Aorta (tissue), 5 donors: ENCODE measurements at regions not wholly inside any gene's neighbourhood (a gene's known extent, or its start where the extent isn't known, plus 50 kb on each side); places are given as distances from the start of the nearest gene placed in this dataset.

Source experiments
- ATAC-seq: fragments of 200-7000 bp; cut with Tn5 transposase; one replicate; pipeline ENCODE4 v1.9.1; 2022; ENCODE audit warnings: moderate library complexity; ENCODE audit not compliant: low FRiP score
- DNase-seq, 2 donors: peaks; one replicate each; pipeline ENCODE4 v3.0.0-alpha.2; 2020
- H3K27ac ChIP-seq, 2 donors: one replicate each; pipeline ENCODE4 v1.5.1; 2013; ENCODE audit warnings: low read length in 2 of 2, mild to moderate bottlenecking in 2 of 2, moderate library complexity in 2 of 2, control low read depth in 1 of 2, inconsistent platforms in 1 of 2, low read depth in 1 of 2
- H3K27me3 ChIP-seq, 2 donors: one replicate each; pipeline ENCODE4 v1.6.1; 2013; ENCODE audit warnings: control low read depth in 1 of 2, low read length in 1 of 2, mild to moderate bottlenecking in 1 of 2, moderate library complexity in 1 of 2; ENCODE audit not compliant: insufficient read depth in 2 of 2, control insufficient read depth in 1 of 2
- H3K36me3 ChIP-seq, 2 donors: one replicate each; pipeline ENCODE4 v1.6.1; 2013; ENCODE audit warnings: control low read depth in 1 of 2, low read length in 1 of 2, mild to moderate bottlenecking in 1 of 2; ENCODE audit not compliant: insufficient read depth in 2 of 2, control insufficient read depth in 1 of 2
- H3K4me1 ChIP-seq, 2 donors: one replicate each; pipeline ENCODE4 v1.6.1; 2013; ENCODE audit warnings: low read length in 2 of 2, control low read depth in 1 of 2, mild to moderate bottlenecking in 1 of 2, moderate library complexity in 1 of 2; ENCODE audit not compliant: insufficient read depth in 2 of 2, control insufficient read depth in 1 of 2
- H3K4me3 ChIP-seq, 2 donors: one replicate each; pipeline ENCODE4 v1.5.1; 2013; ENCODE audit warnings: low read length in 2 of 2, control low read depth in 1 of 2, mild to moderate bottlenecking in 1 of 2
- H3K9me3 ChIP-seq: one replicate; pipeline ENCODE4 v1.6.1; 2013; ENCODE audit warnings: mild to moderate bottlenecking, low read length; ENCODE audit not compliant: control insufficient read depth
- WGBS, 2 donors: extraction: QIAGEN DNeasy Blood & Tissue Kit; methylation state at CpG; one replicate each; pipeline ENCODE4 v1.1.7; 2013; 5-methylcytosine and 5-hydroxymethylcytosine counted together
- intact Hi-C, 2 donors: fragments of 100-400 bp; cut with DNase I; formaldehyde crosslinking; loops; one replicate each; pipeline versions ENCODE4 v1.14.2 to v1.15.0; 2022
- donor health status: healthy with polysubstance abuse.
- donor health status: Bipolar disorder and iron deficiency.
- donor health status: DM: no; HTN: no; CAD: no.
- donor health status: DM: no; HTN: no; CAD: no.
- donor health status: DM: yes; HTN: yes; CAD: no.

- 51 to 61% methylated on average over 2 of the region's 2 CpGs for WGBS, 2 donors
- intact Hi-C loops: no loop called here
- no peak overlapping the region for H3K27ac ChIP-seq
- no peaks in the 10 kb centered on the region for H3K4me1 ChIP-seq
- ATAC-seq: no peak
- H3K4me3 ChIP-seq: no peak overlapping the region
- no peaks in the 10 kb centered on the region for H3K36me3 ChIP-seq
- DNase-seq: no peak
- H3K27me3 ChIP-seq: no peaks in the 10 kb centered on the region
- H3K9me3 ChIP-seq: no peaks in the 10 kb centered on the region
Observed at GRCh38 chr1:82421782-82422181, 621.0 kb downstream of the ADGRL2 start.

- 84% methylated on average over 3 of the region's 3 CpGs for WGBS, 2 donors
- H3K27ac ChIP-seq: no peak overlapping the region
- no peak for DNase-seq
- no peak overlapping the region for H3K4me3 ChIP-seq
- intact Hi-C loops: no loop called here
- H3K27me3 ChIP-seq: no peaks in the 10 kb centered on the region
- H3K4me1 ChIP-seq: no peaks in the 10 kb centered on the region
- no peaks in the 10 kb centered on the region for H3K9me3 ChIP-seq
- no peak for ATAC-seq
- H3K36me3 ChIP-seq: no peaks in the 10 kb centered on the region
Observed at GRCh38 chr1:82420584-82420983, 619.9 kb downstream of the ADGRL2 start.

- intact Hi-C loops: no loop called here
- no peak overlapping the region for H3K27ac ChIP-seq
- WGBS, 2 donors: 91 to 92% methylated on average over 1 of the region's 1 CpG
- H3K36me3 ChIP-seq: no peaks in the 10 kb centered on the region
- H3K27me3 ChIP-seq: no peaks in the 10 kb centered on the region
- H3K9me3 ChIP-seq: no peaks in the 10 kb centered on the region
- ATAC-seq (no peak), DNase-seq (no peak)
- no peaks in the 10 kb centered on the region for H3K4me1 ChIP-seq
- no peak overlapping the region for H3K4me3 ChIP-seq
Observed at GRCh38 chr1:82411605-82412004, 610.9 kb downstream of the ADGRL2 start.

- intact Hi-C loops: no loop called here
- WGBS, 2 donors: 87 to 97% methylated on average over 1 of the region's 1 CpG
- no peaks in the 10 kb centered on the region for H3K4me1 ChIP-seq
Observed at GRCh38 chr1:82405333-82405732, 604.6 kb downstream of the ADGRL2 start.

GRCh38 chr1:82401116-82401515 is 600.4 kb downstream of the ADGRL2 start:
- H3K4me3 ChIP-seq: no peak overlapping the region
- 85 to 87% methylated on average over 1 of the region's 1 CpG for WGBS, 2 donors

More at GRCh38 chr1:82405333-82405732, 604.6 kb downstream of the ADGRL2 start:
- no peak for ATAC-seq
- no peak overlapping the region for H3K27ac ChIP-seq
- no peak for DNase-seq
- H3K9me3 ChIP-seq: no peaks in the 10 kb centered on the region
- no peak overlapping the region for H3K4me3 ChIP-seq
- H3K27me3 ChIP-seq: no peaks in the 10 kb centered on the region
- H3K36me3 ChIP-seq: no peaks in the 10 kb centered on the region

GRCh38 chr1:82400521-82400920 is 599.8 kb downstream of the ADGRL2 start:
- no peaks in the 10 kb centered on the region for H3K27me3 ChIP-seq
- intact Hi-C loops: no loop called here
- WGBS, 2 donors: 92% methylated on average over 4 of the region's 4 CpGs
- H3K27ac ChIP-seq: no peak overlapping the region
- H3K36me3 ChIP-seq: no peaks in the 10 kb centered on the region
- H3K4me3 ChIP-seq: no peak overlapping the region
- no peak for DNase-seq
- H3K9me3 ChIP-seq: no peaks in the 10 kb centered on the region
- H3K4me1 ChIP-seq: peaks cover 0 to 2% of the 10 kb centered on the region in 2 donors
- no peak for ATAC-seq

More at GRCh38 chr1:82401116-82401515, 600.4 kb downstream of the ADGRL2 start:
- intact Hi-C loops: no loop called here
- Histone ChIP-seq H3K27ac (no peak overlapping the region), H3K4me1 (peaks cover 0 to 2% of the 10 kb centered on the region in 2 donors), H3K27me3 (no peaks in the 10 kb centered on the region), H3K9me3 (no peaks in the 10 kb centered on the region), H3K36me3 (no peaks in the 10 kb centered on the region)
- ATAC-seq: no peak
- DNase-seq: no peak

- Histone ChIP-seq H3K27ac (no peak overlapping the region), H3K9me3 (no peaks in the 10 kb centered on the region), H3K4me3 (no peak overlapping the region), H3K27me3 (no peaks in the 10 kb centered on the region), H3K36me3 (no peaks in the 10 kb centered on the region), H3K4me1 (peaks cover 0 to 2% of the 10 kb centered on the region in 2 donors)
- DNase-seq (no peak), ATAC-seq (no peak)
- intact Hi-C loops: no loop called here
Observed at GRCh38 chr1:82399093-82399492, 598.4 kb downstream of the ADGRL2 start.

GRCh38 chr1:82398357-82398756 is 597.6 kb downstream of the ADGRL2 start:
- H3K27ac ChIP-seq: no peak overlapping the region
- intact Hi-C loops: no loop called here

GRCh38 chr1:82395440-82395839 is 594.7 kb downstream of the ADGRL2 start:
- WGBS, 2 donors: 90 to 91% methylated on average over 4 of the region's 4 CpGs
- Histone ChIP-seq H3K36me3 (no peaks in the 10 kb centered on the region), H3K4me1 (peaks cover 0 to 2% of the 10 kb centered on the region in 2 donors), H3K27ac (no peak overlapping the region), H3K4me3 (no peak overlapping the region), H3K27me3 (no peaks in the 10 kb centered on the region), H3K9me3 (no peaks in the 10 kb centered on the region)
- ATAC-seq (no peak), DNase-seq (no peak)
- intact Hi-C loops: no loop called here

More at GRCh38 chr1:82398357-82398756, 597.6 kb downstream of the ADGRL2 start:
- H3K9me3 ChIP-seq: no peaks in the 10 kb centered on the region
- no peak overlapping the region for H3K4me3 ChIP-seq
- H3K4me1 ChIP-seq: peaks cover 0 to 2% of the 10 kb centered on the region in 2 donors
- no peaks in the 10 kb centered on the region for H3K36me3 ChIP-seq
- H3K27me3 ChIP-seq: no peaks in the 10 kb centered on the region
- ATAC-seq (no peak), DNase-seq (no peak)
